ENCODE measurements at regions not wholly inside any gene's neighbourhood (a gene's known extent, or its start where the extent isn't known, plus 50 kb on each side); places are given as distances from the start of the nearest gene placed in this dataset.
"Not testable (repeated sequence)": the region's sequence is repeated elsewhere in the genome, so short reads cannot be mapped to it uniquely, and the experiment has no call there.

DNA sequence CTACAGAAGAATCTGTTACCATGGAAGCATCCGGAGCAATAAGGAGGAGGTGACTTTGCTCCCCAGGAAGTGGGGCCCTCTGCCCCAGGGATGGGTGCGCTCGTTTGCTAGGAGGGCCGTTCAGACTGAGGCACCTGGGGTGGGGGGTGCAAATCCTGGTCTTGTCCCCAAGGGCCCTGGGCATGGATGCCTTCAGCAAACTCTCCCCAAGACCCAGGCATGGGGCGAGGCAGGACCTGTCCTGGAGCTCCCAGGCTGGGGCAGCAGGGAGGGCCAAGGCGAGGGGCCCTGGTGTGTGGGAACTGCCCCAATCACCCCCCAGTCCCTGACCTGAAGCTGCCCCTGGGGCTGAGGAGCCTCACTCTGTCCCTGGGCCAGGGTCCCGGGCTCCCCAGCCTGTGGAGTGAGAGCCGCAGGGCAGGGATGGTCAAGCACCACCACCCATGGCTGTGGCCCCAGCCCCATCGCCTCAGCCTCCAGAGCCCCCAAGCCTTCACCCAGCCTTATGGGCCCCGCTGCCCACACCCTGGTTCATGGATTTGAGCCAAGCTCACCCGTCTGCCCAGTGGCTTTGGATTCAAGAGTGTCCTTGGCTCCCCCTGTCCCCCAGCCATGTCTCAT lies 240.6 kb upstream of the SGCG start:
- no peak for DNase-seq (ENCODE audit: low spot score)

DNA sequence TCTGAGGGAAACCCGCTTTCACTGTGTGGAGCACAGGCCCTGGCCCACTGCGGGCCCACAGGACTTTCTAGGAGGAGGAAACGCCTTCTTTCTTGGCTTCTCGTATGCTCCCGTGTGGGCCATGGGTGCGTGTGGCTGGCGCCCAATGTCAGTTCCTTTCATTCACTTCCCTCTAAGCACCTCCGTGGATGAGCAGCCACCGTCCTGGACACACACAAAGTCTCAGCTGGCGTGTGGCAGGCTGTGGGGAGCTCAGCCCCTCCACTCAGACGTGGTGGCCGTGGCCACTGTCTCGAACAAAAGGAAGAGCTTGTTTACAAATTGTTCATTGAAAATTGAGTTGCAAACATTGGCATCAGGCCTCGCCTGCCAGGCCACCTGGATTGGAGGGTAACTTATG lies 240.0 kb upstream of the SGCG start:
- no peak for DNase-seq (ENCODE audit: low spot score)

DNA sequence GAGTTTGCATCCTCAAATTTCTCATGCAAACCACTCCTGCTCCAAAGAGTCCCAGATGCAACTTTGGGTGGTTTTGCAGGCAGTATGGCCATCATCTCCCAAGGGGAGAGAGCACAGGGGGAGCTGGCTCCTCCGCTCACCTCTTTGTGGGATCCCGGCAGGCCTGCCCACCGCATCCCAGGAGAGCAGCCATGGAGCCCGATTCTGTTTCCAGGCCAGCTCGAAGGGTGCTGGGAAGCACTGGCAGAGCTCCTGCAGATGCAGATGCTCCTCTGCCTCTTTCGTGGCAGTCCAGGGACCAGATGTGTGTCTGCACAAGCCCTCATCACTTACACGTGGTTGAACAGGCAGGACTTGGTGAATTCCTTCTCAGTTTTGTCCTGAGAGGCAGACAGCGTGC lies 239.3 kb upstream of the SGCG start:
- DNase-seq (ENCODE audit: low spot score) = not testable (repeated sequence)

- DNase-seq (ENCODE audit: low spot score) = not testable (repeated sequence)
These were observed 237.9 kb upstream of the SGCG start for GRCh38 chr13:22942831-22943230.

DNA sequence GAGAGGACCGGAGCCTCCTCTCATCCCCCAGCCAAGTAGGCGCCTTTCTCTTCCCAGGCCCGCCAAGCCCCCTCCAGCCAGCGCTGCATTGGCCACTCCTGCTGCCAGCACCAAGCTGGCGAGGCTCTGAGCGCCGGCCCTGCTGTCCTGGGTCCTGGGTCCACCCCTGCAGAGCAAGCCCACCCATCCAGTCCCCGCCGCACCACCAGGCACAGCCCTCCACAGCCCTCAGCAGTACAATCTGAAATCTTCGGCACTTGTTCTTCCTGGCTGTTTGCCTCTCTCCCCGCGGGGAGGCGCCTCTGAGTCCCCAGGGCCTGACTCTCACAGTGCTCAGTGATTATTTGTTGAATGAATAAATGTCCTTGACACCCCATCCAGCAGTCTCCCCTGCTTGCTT lies 236.4 kb upstream of the SGCG start:
- DNase-seq (ENCODE audit: low spot score) = no peak

DNA sequence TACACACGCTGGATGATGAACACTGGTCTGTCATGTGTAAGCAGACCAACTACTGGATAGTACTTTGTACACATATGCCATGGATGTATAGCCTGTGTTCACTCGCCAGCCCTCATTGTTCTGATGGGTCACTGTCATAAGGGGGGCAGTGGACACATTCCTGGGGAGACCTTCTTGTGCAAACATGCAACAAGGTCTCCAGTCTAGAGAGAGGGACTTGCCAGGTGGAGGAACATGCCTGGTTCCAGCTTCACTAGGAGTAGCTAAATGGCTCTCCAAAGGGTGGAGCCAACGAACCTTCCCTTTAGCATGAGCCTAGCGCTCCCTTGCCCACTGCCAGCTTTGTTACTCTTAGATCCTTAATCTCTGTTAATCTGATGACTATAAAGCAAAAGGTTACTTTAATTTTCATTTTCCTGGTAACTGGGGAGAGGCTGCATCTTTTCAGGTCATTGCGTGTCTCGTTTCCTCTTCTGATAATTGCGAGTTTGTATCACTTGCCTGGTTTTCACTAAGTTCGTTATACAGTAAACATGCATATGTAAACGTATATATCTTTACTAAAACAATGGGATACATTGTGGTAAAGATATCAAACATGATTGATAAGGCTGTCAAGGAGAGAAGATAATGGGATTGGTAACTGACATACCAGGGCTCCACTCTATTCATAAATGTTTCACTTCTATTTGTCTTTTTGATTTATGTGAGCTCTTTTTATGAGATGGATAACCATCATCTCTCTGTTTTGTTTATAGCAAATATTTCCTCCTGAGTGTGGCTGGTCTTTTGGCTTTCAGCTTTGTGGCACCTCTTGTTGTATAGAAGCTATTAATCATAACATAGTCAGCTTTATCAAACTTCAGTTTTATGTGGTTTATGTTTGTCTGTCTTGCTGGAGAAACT lies 235.2 kb upstream of the SGCG start:
- no peak for DNase-seq (ENCODE audit: low spot score)

- no peak for DNase-seq (ENCODE audit: low spot score)
These were observed 232.4 kb upstream of the SGCG start for GRCh38 chr13:22948421-22948820.

- not testable (repeated sequence) for DNase-seq (ENCODE audit: low spot score)
These were observed 228.8 kb upstream of the SGCG start for GRCh38 chr13:22952018-22952417.

DNA sequence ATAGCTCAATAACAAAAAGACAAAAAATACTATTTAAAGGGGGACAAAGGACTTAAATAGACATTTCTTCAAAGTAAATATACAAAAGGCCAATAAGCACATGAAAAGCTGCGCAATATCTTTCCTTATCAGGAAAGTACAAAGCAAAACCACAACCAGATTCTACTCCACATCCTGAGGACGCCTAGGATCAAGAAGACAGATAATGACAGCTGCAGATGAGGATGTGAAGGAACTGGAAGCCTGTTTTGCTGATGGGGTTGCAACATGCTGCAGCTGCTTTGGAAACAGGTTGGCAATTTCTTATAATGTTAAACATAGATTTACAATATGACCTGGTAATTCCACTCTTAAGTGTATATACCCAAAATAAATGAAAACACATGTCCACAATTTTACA lies 225.6 kb upstream of the SGCG start:
- DNase-seq (ENCODE audit: low spot score) = not testable (repeated sequence)

GRCh38 chr13:22956456-22957115 lies 224.2 kb upstream of the SGCG start:
- DNase-seq (ENCODE audit: low spot score) = not testable (repeated sequence)

- DNase-seq (ENCODE audit: low spot score) = not testable (repeated sequence)
These were observed 220.9 kb upstream of the SGCG start for GRCh38 chr13:22959859-22960258.

DNA sequence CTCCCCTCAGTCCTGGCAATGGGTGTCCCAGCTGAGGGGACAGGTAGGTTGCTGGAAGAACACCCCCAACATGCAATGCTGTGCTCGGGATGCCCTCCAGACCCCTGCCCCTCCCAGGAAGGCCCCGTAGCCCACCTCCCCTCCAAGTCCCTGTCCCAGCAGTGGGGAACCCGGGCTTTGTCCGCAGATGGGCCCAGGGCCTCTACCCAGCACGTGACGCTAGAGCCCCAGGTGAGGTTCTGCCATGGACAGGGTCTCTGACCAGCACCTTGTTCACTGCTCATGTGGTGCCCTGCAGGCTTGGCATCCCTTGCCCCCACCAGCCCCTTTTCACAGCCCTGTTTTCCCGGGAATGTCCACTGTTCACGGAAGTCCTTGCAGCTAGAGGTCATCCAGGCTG lies 220.0 kb upstream of the SGCG start:
- DNase-seq (ENCODE audit: low spot score) = no peak

- DNase-seq (ENCODE audit: low spot score) = not testable (repeated sequence)
These were observed 219.4 kb upstream of the SGCG start for GRCh38 chr13:22961342-22961741.

DNA sequence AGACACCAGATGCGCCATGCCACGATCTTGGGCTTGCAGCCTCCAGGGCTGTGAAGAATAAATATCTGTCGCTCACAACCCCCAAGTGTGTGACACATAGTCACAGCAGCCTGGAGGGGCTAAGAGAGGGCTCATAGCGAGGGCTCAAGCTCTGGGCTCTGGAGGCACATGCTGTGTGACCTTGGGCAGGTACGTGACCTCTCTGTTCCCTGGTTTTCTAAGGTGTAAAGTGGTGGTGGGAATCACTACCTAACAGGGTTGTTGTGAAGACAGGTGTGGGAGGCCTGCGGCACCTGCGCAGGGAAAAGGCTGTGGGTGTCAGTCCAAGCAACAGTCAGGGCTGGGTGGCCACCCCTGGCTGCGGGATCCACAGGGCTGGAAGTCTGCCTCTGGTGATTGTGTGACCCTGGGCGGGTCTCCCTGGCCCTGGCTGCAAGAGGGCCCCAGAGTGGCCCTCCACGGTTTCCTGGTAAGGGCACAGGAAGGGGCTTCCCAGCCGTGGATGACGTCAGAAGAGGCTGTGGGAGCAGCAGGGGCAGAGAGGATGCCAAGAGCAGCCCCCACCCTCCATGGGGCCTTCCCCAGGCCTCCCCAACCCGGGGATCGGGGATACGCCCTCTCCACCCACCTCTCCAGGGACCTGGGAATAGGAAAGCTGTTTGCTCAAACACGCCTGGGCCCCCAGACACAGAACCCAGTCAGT lies 218.8 kb upstream of the SGCG start:
- no peak for DNase-seq (ENCODE audit: low spot score)

GRCh38 chr13:22963384-22964053 lies 217.3 kb upstream of the SGCG start:
- not testable (repeated sequence) for DNase-seq (ENCODE audit: low spot score)

DNA sequence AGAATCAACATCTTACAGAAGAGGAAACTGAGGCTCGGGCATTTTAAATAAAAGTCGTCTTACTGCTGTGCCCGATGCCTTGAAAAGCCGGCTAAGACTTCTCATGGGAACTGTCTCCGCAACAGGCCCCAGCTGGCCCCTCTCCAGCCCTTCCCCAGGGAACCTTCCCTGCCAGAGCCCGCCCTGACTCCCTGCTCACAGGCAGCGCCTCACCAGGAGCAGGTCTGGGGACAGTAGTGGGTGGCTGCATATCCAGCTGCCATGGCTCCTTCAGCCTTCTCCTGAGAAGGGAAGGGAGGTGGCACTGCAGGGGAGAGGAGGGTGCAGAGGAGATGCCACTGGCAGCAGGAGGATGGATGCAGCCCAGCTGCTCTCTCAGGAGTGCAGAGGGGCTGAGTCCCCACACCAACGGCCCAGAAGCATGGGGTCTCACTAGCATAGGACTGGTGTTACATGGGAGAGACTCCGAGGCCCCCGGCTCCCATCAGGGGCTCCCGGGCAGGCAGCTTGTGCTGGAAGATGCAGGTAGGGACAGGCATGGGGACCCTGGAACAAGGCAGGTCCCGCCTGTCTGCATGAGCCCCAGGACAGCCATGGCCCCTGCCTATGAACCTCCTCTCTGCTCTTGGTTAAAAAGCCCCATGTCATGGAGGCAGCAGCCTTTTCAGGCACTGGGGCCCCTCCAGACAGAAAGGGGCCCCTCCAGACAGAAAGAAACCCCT lies 216.4 kb upstream of the SGCG start:
- DNase-seq (ENCODE audit: low spot score) = no peak

DNA sequence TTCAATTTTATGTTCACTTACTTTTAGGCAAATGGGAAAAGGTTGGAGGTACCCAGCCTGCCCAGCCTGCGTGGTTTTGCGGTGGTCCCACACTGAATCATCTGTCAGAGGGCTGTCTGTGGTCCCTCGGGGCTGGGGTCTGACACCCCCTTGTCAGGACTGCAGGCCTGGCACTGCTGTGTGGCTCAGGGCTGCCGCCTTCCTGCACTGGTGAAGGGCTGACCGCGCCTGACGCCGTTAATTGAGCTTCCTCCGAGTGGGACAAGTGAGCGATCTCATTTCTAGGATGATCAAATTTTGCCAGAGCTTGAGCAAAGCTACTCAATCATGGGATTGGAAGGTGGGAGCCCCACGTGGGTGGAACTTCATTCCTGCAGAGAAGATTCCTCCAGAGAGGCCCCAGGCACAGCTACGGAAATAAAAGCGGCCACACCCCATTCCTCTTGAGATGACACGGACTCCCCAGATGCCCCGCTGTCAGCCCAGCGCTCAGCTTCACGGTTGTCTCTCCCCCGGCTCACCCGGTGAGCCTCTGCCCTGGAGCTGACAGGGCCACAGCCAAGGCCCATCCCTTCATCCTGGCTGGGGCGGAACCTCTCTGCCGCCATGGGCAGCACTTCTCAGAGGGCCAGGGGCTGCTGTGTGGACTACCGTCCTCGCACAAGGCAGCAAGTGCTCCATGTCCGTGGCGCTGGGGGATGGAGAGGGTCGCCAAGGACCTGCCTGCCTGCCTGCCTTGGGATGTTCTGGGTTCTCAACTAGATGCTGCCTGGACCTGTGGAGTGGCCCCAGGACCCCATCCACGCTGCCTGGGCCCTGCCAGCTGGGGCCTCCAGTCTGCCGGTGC lies 215.5 kb upstream of the SGCG start:
- DNase-seq (ENCODE audit: low spot score) = not testable (repeated sequence)

- DNase-seq (ENCODE audit: low spot score) = not testable (repeated sequence)
These were observed 214.9 kb upstream of the SGCG start for GRCh38 chr13:22965858-22966239.

DNA sequence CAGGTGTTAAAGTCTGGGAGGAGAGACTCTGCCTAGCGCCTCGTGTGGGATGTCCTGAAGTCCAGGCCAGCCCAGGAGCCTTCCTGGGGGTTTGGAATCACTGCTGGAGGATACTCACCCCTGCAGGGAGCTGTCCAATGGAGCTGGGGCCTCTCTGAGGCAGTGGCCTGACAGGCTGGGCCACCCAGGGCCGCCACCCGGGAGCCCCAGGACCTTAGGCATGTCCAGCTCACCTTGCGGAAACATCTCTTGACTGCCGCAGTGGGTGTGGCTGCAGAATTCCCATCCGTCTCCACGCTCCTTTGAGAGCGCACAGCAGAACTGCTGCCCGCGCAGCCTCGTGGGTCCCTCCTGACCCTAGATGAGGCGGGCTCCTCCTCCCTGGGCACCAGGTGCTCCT lies 214.0 kb upstream of the SGCG start:
- not testable (repeated sequence) for DNase-seq (ENCODE audit: low spot score)

DNA sequence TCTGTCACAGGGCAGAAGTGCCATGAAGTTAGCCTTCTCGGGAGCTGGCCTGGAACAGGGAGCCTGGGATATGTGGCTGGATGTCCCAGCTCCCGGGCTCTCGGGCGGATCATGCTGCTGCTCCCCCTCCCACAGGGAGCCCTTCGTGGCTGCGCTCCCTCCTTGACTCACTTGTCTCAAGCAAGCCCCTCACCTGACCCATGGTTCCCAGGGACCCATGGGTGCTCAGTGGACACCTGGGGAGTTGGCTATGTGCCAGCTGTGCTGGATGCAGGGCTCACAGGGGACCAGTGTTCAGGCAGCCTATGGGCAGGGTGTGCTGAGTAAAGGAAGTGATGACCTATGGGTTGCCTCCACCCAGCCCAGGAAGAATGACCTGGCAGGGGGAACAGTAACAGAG lies 213.1 kb upstream of the SGCG start:
- DNase-seq (ENCODE audit: low spot score) = no peak
